ENCODE measurements at regions not wholly inside any gene's neighbourhood (a gene's known extent, or its start where the extent isn't known, plus 50 kb on each side); places are given as distances from the start of the nearest gene placed in this dataset.

- TF ChIP-seq CTCF (IDR thresholded peaks at IDR 0.05; ENCODE audit: low read length) = no peak
- no peak for TF ChIP-seq EZH2phosphoT487 (IDR thresholded peaks at IDR 0.05; ENCODE audit: low read length)
- no peak for TF ChIP-seq EZH2 (optimal IDR thresholded peaks at IDR 0.05; ENCODE audit: low read depth, low read length)
Observed at GRCh38 chr3:159914426-159914825, 74.2 kb upstream of the IL12A start.

Data from MM.1S (cell line).